ENCODE measurements at regions not wholly inside any gene's neighbourhood (a gene's known extent, or its start where the extent isn't known, plus 50 kb on each side); places are given as distances from the start of the nearest gene placed in this dataset.

DNA sequence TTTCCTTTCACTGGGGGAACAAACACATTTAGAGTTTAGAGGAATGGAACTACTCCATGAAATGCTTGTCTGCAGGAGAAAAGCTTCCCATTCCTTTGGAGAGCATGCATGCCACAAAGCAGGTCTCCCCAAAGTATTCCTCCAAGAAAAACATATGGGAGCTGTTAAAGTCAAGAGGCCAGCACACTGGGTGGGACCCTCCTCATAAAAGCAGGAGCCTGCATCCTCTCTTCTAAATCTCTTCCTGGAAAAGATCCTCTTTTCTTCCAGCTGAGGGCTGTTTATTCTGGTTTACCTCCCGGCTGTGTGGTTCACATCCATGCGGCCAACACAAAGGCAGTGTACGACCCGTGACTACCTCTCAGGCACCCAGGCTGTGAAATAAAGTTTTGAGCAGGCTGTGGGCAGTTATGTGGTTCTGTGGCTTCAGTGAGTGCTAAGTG, 103.4 kb downstream of the TENT5C start:
- no peak overlapping the region for H3K56ac ChIP-seq (replicated peaks; ENCODE audit: insufficient read length, low read depth, low read length)
- TF ChIP-seq SP4 (IDR thresholded peaks at IDR 0.05; ENCODE audit: low read length) (no peak), GABPA (IDR thresholded peaks at IDR 0.05; ENCODE audit: borderline replicate concordance, insufficient read depth, low read length) (no peak), SP1 (IDR thresholded peaks at IDR 0.05; ENCODE audit: low read depth, low read length) (no peak), GTF2F1 (IDR thresholded peaks at IDR 0.05; ENCODE audit: borderline replicate concordance, low read depth, low read length) (no peak), RAD21 (IDR thresholded peaks at IDR 0.05 in 1 of 2, conservative IDR thresholded peaks at IDR 0.05 in 1 of 2; ENCODE audit: low read depth in 2 of 2, low read length in 2 of 2) (no peak), POLR2AphosphoS5 (IDR thresholded peaks at IDR 0.05; ENCODE audit: low read depth, low read length) (no peak), RFX5 (IDR thresholded peaks at IDR 0.05; ENCODE audit: borderline replicate concordance, low read depth, low read length) (no peak), CBX8 (IDR thresholded peaks at IDR 0.05; ENCODE audit: borderline replicate concordance, low read depth, low read length) (no peak), SAP30 (IDR thresholded peaks at IDR 0.05; ENCODE audit: insufficient read depth, insufficient replicate concordance, low read length) (no peak)
- no peak overlapping the region for H2AK5ac ChIP-seq (ENCODE audit: low read depth, low read length)
- peaks cover 6 to 12% (median 9%) of the 10 kb centered on the region in 4 experiments for H3K4me1 ChIP-seq (replicated peaks in 1 of 4; ENCODE audit: control insufficient read depth in 3 of 4, insufficient read depth in 4 of 4, low read length in 3 of 4)
- H3K23ac ChIP-seq (ENCODE audit: insufficient read length) = no peak overlapping the region
- H2BK20ac ChIP-seq (ENCODE audit: low read length) = no peak overlapping the region
- no peak overlapping the region for H4K8ac ChIP-seq (ENCODE audit: extremely low read depth, insufficient read depth, low read length)
- H2BK5ac ChIP-seq (ENCODE audit: low read depth, low read length) = no peak overlapping the region
- H3K79me2 ChIP-seq (ENCODE audit: control insufficient read depth in 1 of 2, insufficient read depth in 2 of 2, low read length in 2 of 2) = no peaks in the 10 kb centered on the region
- H3K4ac ChIP-seq (replicated peaks; ENCODE audit: insufficient read length, low read depth, low read length) = peak overlapping the region; percentile 58
- H3K9ac ChIP-seq (replicated peaks in 1 of 4; ENCODE audit: extremely low read depth in 1 of 4, low read depth in 3 of 4, low read length in 3 of 4) = no peak overlapping the region
- H3K27me3 ChIP-seq (replicated peaks in 1 of 4; ENCODE audit: control insufficient read depth in 3 of 4, extremely low read depth in 1 of 4, insufficient read depth in 3 of 4, low read length in 3 of 4) = no peaks in the 10 kb centered on the region; a peak in 1 of 7 replicates
- H2BK120ac ChIP-seq (replicated peaks; ENCODE audit: low read depth, low read length) = no peak overlapping the region
- no peak overlapping the region for H4K5ac ChIP-seq (ENCODE audit: insufficient read length, low read depth, low read length)
- H3K9me3 ChIP-seq (ENCODE audit: insufficient read depth in 2 of 2, low read depth in 1 of 2, low read length in 1 of 2) = no peaks in the 10 kb centered on the region
- no peaks in the 10 kb centered on the region for H3K79me1 ChIP-seq (ENCODE audit: low read depth, low read length)
- 0 out of 2 replicates have a peak overlapping the region, but pooled peaks have one; percentile 24 for H2AFZ ChIP-seq (ENCODE audit: low read length)
- POLR2A ChIA-PET (ENCODE audit: partially characterized antibody) = no interaction called here
- peak overlapping the region; percentile 47 for H4K91ac ChIP-seq (replicated peaks; ENCODE audit: insufficient read length, low read length)
- H3K14ac ChIP-seq (ENCODE audit: insufficient read length) = no peak overlapping the region
- H2BK12ac ChIP-seq (ENCODE audit: low read depth, low read length) = no peak overlapping the region
- CTCF ChIA-PET (ENCODE audit: partially characterized antibody) = interaction anchor here (0.6 to 5.4 kb wide), 12 partner anchors 9 to 175 kb away, joined by 3 to 67 read pairs (median 4); no protein-coding TSS in a partner anchor
- H3K23me2 ChIP-seq (ENCODE audit: low read depth, low read length) = peaks cover 2% of the 10 kb centered on the region; the same call in 1 of the 2 replicates
- H4K20me1 ChIP-seq (replicated peaks in 1 of 2; ENCODE audit: control insufficient read depth in 1 of 2, insufficient read depth in 2 of 2, low read length in 2 of 2) = no peaks in the 10 kb centered on the region
- FAIRE-seq (no peak), DNase-seq (ENCODE audit: low read depth in 1 of 2, low spot score in 2 of 2) (no peak)
- H3K36me3 ChIP-seq (ENCODE audit: control insufficient read depth in 2 of 4, insufficient read depth in 4 of 4, low read length in 3 of 4) = no peaks in the 10 kb centered on the region
- H3K27ac ChIP-seq (ENCODE audit: low read depth, low read length) = no peak overlapping the region
- no peak overlapping the region for H2BK15ac ChIP-seq (ENCODE audit: low read length)
- 84% methylated on average over 4 of the region's 4 CpGs; no CpG with 5 or more reads in 1 of the 2 experiments for WGBS, 2 experiments (ENCODE audit: extremely low coverage in 1 of 2, insufficient coverage in 1 of 2, insufficient read length in 1 of 2, insufficient replicate concordance in 2 of 2, low coverage in 1 of 2, low lambda C conversion rate in 2 of 2, missing lambda C conversion rate in 1 of 2)
- H3K4me2 ChIP-seq (ENCODE audit: insufficient read depth in 1 of 2, low read depth in 2 of 2, low read length in 2 of 2) = no peak overlapping the region
- H3K4me3 ChIP-seq (ENCODE audit: extremely low read depth in 1 of 4, insufficient read depth in 2 of 4, low read depth in 3 of 4, low read length in 4 of 4) = no peak overlapping the region
- no peak overlapping the region for H3K18ac ChIP-seq (ENCODE audit: extremely low read depth, low read length)

Measured in H1 (cell line).